Cardiac muscle cell (in vitro differentiated cells and primary cell): ENCODE measurements at regions not wholly inside any gene's neighbourhood (a gene's known extent, or its start where the extent isn't known, plus 50 kb on each side); places are given as distances from the start of the nearest gene placed in this dataset.

ENCODE experiments used
- DNase-seq, 2 donors: peaks; one replicate each; pipeline versions ENCODE4 v3.0.0 to v3.0.0-alpha.2; 2010 to 2017; ENCODE audit warnings: low read depth in 1 of 2, low spot score in 1 of 2
- H3K27ac ChIP-seq: fragments of 200-600 bp; sonication (generic); 2 replicates; pipeline ENCODE4 v1.5.1; 2016
- H3K27me3 ChIP-seq: fragments of 200-600 bp; sonication (generic); 2 replicates; pipeline ENCODE4 v1.6.0; 2016; ENCODE audit warnings: control low read depth
- H3K36me3 ChIP-seq: fragments of 200-600 bp; sonication (generic); 2 replicates; pipeline ENCODE4 v1.5.1; 2016; ENCODE audit warnings: control low read depth
- H3K4me1 ChIP-seq: fragments of 200-600 bp; sonication (generic); 2 replicates; pipeline ENCODE4 v1.8.1; 2017; ENCODE audit warnings: low read depth, mild to moderate bottlenecking, mixed run types
- H3K4me3 ChIP-seq: fragments of 200-600 bp; sonication (generic); 2 replicates; pipeline ENCODE4 v1.5.1; 2016; ENCODE audit warnings: mild to moderate bottlenecking
- H3K9me3 ChIP-seq: fragments of 200-600 bp; sonication (generic); 2 replicates; pipeline ENCODE4 v1.5.1; 2017; ENCODE audit warnings: low read depth, mild to moderate bottlenecking, control low read depth
- TF ChIP-seq, protein P1 (sequence below): IDR thresholded peaks from 2 replicates; pipeline ENCODE4 v1.5.1; 2012; ENCODE audit warnings: low read depth, mild to moderate bottlenecking, low read length

DNA sequence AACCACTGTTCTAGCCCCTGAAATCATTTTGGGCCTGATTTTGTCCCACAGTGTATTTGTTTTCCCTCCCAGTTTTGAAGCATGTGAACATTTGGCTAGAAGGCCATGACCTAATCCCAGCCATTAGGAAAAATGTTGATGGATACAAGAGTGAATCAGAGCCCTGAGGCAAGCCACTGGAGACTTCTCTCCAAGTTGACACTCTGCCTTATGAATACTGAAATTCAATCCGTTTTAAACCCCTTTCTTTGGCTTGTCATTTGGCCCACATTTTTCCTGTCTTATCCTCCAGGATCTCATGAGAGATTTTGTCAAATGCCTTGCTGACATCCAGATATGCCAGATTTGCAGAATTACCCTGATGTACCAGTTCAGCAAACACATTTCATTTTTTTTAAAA is 158.8 kb downstream of the FAT3 start:
- DNase-seq = peak in 1 of 2 donors; percentile 13
- H3K4me3 ChIP-seq = no peak overlapping the region
- no peaks in the 10 kb centered on the region for H3K9me3 ChIP-seq
- no peaks in the 10 kb centered on the region for H3K4me1 ChIP-seq
- H3K27me3 ChIP-seq = no peaks in the 10 kb centered on the region
- no peak overlapping the region for H3K27ac ChIP-seq
- TF ChIP-seq, protein P1, sequence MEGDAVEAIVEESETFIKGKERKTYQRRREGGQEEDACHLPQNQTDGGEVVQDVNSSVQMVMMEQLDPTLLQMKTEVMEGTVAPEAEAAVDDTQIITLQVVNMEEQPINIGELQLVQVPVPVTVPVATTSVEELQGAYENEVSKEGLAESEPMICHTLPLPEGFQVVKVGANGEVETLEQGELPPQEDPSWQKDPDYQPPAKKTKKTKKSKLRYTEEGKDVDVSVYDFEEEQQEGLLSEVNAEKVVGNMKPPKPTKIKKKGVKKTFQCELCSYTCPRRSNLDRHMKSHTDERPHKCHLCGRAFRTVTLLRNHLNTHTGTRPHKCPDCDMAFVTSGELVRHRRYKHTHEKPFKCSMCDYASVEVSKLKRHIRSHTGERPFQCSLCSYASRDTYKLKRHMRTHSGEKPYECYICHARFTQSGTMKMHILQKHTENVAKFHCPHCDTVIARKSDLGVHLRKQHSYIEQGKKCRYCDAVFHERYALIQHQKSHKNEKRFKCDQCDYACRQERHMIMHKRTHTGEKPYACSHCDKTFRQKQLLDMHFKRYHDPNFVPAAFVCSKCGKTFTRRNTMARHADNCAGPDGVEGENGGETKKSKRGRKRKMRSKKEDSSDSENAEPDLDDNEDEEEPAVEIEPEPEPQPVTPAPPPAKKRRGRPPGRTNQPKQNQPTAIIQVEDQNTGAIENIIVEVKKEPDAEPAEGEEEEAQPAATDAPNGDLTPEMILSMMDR = no peak
- H3K36me3 ChIP-seq = no peaks in the 10 kb centered on the region

DNA sequence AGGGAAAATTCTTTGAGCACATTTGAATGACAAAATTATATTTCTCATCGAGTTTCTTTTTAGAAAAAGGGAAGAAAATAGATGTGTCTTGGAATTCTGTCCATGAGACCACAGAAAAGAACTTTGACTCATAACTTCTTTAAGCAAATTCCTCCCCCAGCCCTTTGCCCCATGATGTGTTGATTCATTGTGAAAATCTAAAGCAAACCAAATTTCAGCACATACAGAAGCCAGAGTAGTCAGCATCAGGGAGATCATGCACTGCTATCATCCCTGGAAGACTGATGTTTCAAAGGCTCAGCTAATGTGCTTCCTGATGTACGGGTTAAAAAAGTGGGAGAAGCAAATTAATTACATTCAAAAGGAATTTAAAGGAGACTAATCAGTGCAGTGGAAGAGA is 159.7 kb downstream of the FAT3 start:
- Histone ChIP-seq H3K27me3 (no peaks in the 10 kb centered on the region), H3K4me1 (no peaks in the 10 kb centered on the region), H3K36me3 (no peaks in the 10 kb centered on the region), H3K27ac (no peak overlapping the region), H3K9me3 (no peaks in the 10 kb centered on the region), H3K4me3 (no peak overlapping the region)
- TF ChIP-seq, protein P1 = no peak
- peak in 1 of 2 donors; percentile 38 for DNase-seq

DNA sequence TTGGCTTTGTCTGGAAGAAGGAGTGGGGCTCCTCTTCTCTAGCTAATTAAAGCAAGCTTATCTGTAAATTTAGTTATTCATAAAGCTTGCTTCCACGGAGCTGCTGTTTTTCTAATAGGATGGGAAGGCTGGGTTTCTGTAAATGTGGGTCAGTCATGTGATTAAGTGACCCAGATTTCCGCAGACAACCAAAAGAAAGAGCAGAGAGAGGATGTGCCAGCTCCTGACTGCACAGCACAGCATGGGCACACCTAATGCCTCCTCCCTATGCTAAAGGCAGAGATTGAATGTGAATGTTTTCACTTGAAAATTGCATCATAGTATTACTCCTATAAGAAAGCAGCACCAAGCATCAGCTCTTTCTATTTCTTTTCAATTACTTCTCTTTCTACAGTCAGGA is 160.2 kb downstream of the FAT3 start:
- H3K4me3 ChIP-seq = no peak overlapping the region
- H3K27me3 ChIP-seq = no peaks in the 10 kb centered on the region
- TF ChIP-seq, protein P1 = no peak
- H3K36me3 ChIP-seq = no peaks in the 10 kb centered on the region
- no peaks in the 10 kb centered on the region for H3K4me1 ChIP-seq
- peak in 1 of 2 donors; percentile 10 for DNase-seq
- no peaks in the 10 kb centered on the region for H3K9me3 ChIP-seq
- H3K27ac ChIP-seq = no peak overlapping the region

DNA sequence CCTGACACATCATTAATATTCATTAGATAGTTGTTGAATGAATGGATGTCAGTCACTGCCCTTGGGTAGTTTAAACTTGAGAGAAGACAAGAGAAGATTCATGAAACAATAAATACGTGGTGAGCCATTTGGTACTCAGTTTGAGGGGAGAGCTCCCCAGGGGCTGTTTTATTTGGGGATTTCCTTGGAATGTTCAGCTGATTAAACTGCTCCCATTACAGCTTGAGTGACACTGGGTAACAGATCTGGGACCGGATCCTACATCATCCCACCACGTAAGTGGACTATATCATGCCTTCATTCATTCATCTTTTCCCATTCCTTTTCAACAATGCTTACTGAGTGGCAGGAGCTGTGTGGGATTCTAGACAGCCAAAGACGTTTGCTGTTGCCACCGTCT is 162.0 kb downstream of the FAT3 start:
- no peak overlapping the region for H3K4me3 ChIP-seq
- no peaks in the 10 kb centered on the region for H3K36me3 ChIP-seq
- H3K9me3 ChIP-seq = no peaks in the 10 kb centered on the region
- TF ChIP-seq, protein P1 = no peak
- peaks cover 2% of the 10 kb centered on the region for H3K27me3 ChIP-seq
- DNase-seq = no peak
- H3K27ac ChIP-seq = no peak overlapping the region
- no peaks in the 10 kb centered on the region for H3K4me1 ChIP-seq

DNA sequence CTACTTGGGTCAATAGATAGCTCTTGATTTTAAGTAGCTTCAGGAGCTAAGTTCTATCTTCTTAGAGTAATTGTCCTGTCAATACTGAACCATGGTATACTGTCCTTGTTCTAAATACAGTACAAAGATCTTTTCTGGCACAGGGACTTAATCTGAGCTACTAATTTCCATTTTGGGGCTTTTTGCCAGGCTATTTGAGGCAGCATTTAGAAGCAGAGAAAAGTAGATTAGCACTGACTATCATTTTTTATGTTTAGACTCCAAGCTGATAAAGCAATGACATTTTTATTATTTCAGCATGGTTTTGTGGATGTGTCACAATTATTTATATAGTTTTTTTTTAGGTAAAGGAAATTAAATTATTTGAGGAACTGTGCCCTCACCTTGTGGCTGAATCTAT is 163.2 kb downstream of the FAT3 start:
- TF ChIP-seq, protein P1 = no peak
- DNase-seq = no peak

DNA sequence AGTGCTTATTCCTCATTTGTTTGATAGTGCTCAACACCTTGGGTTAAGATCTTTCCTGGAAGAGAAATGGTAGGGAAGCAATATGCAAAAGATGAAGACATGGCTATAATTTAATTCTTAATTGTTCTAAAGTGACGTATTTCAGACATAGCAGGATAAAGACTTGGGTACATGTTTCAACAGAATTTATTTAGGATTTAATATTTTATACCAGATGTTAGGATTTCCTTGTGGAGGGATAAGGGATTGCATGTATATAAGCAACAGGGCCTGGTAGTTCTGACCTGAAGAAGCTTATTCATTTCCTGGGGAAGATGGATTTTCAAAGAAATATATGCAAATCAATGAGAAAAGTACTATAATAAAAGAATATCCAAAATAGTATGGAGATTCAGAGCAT is 163.8 kb downstream of the FAT3 start:
- no peak for DNase-seq
- H3K4me3 ChIP-seq = no peak overlapping the region

More for the DNA sequence above, 163.2 kb downstream of the FAT3 start:
- Histone ChIP-seq H3K27ac (no peak overlapping the region), H3K27me3 (peaks cover 5% of the 10 kb centered on the region), H3K4me1 (no peaks in the 10 kb centered on the region), H3K36me3 (no peaks in the 10 kb centered on the region), H3K4me3 (no peak overlapping the region), H3K9me3 (no peaks in the 10 kb centered on the region)

More for the DNA sequence above, 163.8 kb downstream of the FAT3 start:
- TF ChIP-seq, protein P1 = no peak
- Histone ChIP-seq H3K4me1 (no peaks in the 10 kb centered on the region), H3K9me3 (no peaks in the 10 kb centered on the region), H3K27me3 (peaks cover 5% of the 10 kb centered on the region), H3K36me3 (no peaks in the 10 kb centered on the region), H3K27ac (no peak overlapping the region)
